Vagina (tissue), 2 donors: ENCODE measurements at regions not wholly inside any gene's neighbourhood (a gene's known extent, or its start where the extent isn't known, plus 50 kb on each side); places are given as distances from the start of the nearest gene placed in this dataset.
"Not testable (repeated sequence)": the region's sequence is repeated elsewhere in the genome, so short reads cannot be mapped to it uniquely, and the experiment has no call there.

Experiments used
- DNase-seq, 2 donors: peaks; one replicate each; pipeline ENCODE4 v3.0.0-alpha.2; 2017; ENCODE audit errors: extremely low spot score in 2 of 2
- H3K27ac ChIP-seq: fragments of 200-600 bp; sonication (generic); one replicate; pipeline ENCODE4 v1.5.1; 2019
- H3K27me3 ChIP-seq: fragments of 200-600 bp; sonication (generic); one replicate; pipeline ENCODE4 v1.5.1; 2019
- H3K36me3 ChIP-seq, 2 donors: fragments of 200-600 bp; sonication (generic); one replicate each; pipeline ENCODE4 v1.5.1; 2017 to 2019
- H3K4me1 ChIP-seq: fragments of 200-600 bp; sonication (generic); one replicate; pipeline ENCODE4 v1.5.1; 2019
- H3K4me3 ChIP-seq, 2 donors: fragments of 200-600 bp; sonication (generic); 1 replicate in 1 of 2; 2 replicates in 1 of 2; pipeline ENCODE4 v1.5.1; 2016 to 2019
- H3K9me3 ChIP-seq: fragments of 200-600 bp; sonication (generic); one replicate; pipeline ENCODE4 v1.5.1; 2019
- POLR2A ChIP-seq, 2 donors: fragments of 450-650 bp; IDR thresholded peaks; one replicate each; pipeline ENCODE4 v1.6.1; 2017; ENCODE audit warnings: antibody characterized with exemption in 2 of 2, mild to moderate bottlenecking in 2 of 2, moderate library complexity in 2 of 2
- POLR2AphosphoS5 ChIP-seq, 2 donors: sonication (generic); formaldehyde crosslinking; IDR thresholded peaks; one replicate each; pipeline ENCODE4 v1.9.0; 2017; ENCODE audit warnings: antibody characterized with exemption in 2 of 2, mild to moderate bottlenecking in 2 of 2, low read depth in 1 of 2; ENCODE audit not compliant: insufficient read depth in 1 of 2
- intact Hi-C: fragments of 100-400 bp; cut with DNase I; formaldehyde crosslinking; loops from one replicate; pipeline ENCODE4 v1.15.1; 2023
- TF ChIP-seq, protein P1 (sequence below), 3 experiments: fragments of 450-650 bp in 2 of 3; fragments of 200-600 bp in 1 of 3; sonication (generic) in 1 of 3; IDR thresholded peaks; one replicate each; pipeline ENCODE4 v1.5.1; 2017 to 2019; ENCODE audit warnings: antibody characterized with exemption in 3 of 3, mild to moderate bottlenecking in 2 of 3, moderate library complexity in 2 of 3

GRCh38 chr11:15347969-15348734 lies 233.4 kb downstream of the INSC start:
- Histone ChIP-seq H3K36me3 (no peaks in the 10 kb centered on the region), H3K9me3 (no peaks in the 10 kb centered on the region), H3K27me3 (no peaks in the 10 kb centered on the region), H3K27ac (no peak overlapping the region), H3K4me3 (no peak overlapping the region), H3K4me1 (no peaks in the 10 kb centered on the region)
- intact Hi-C loops, result no loop called here
- DNase-seq, result no peak
- TF ChIP-seq, protein P1, sequence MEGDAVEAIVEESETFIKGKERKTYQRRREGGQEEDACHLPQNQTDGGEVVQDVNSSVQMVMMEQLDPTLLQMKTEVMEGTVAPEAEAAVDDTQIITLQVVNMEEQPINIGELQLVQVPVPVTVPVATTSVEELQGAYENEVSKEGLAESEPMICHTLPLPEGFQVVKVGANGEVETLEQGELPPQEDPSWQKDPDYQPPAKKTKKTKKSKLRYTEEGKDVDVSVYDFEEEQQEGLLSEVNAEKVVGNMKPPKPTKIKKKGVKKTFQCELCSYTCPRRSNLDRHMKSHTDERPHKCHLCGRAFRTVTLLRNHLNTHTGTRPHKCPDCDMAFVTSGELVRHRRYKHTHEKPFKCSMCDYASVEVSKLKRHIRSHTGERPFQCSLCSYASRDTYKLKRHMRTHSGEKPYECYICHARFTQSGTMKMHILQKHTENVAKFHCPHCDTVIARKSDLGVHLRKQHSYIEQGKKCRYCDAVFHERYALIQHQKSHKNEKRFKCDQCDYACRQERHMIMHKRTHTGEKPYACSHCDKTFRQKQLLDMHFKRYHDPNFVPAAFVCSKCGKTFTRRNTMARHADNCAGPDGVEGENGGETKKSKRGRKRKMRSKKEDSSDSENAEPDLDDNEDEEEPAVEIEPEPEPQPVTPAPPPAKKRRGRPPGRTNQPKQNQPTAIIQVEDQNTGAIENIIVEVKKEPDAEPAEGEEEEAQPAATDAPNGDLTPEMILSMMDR (IDR thresholded peaks at IDR 0.05), result no peak
- TF ChIP-seq POLR2A (IDR thresholded peaks at IDR 0.05), result no peak
- TF ChIP-seq POLR2AphosphoS5 (IDR thresholded peaks at IDR 0.05; ENCODE audit: insufficient read depth in 1 of 2, low read depth in 1 of 2), result no peak

DNA sequence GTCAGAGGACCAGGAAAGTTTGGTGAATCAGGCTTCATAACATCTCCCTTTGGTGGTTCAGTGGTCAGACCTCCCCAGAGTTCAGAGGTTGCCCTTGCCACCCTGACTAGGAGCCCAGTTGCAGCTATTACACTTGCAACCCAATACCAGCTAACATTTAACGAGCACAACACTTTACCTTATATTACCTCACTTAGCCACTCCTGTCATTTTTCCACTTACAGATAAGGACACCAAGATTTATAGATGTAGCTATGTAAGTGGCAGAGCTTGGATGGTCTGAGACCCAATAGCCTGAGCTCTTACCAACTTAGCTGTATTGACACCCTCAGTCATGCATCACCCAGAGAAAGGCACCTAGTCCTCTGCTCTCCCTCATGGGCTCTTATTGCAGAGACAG lies 234.7 kb downstream of the INSC start:
- Histone ChIP-seq H3K36me3 (no peaks in the 10 kb centered on the region), H3K27me3 (no peaks in the 10 kb centered on the region), H3K27ac (no peak overlapping the region), H3K4me1 (no peaks in the 10 kb centered on the region), H3K4me3 (no peak overlapping the region), H3K9me3 (no peaks in the 10 kb centered on the region)
- DNase-seq, result no peak
- TF ChIP-seq, protein P1 (IDR thresholded peaks at IDR 0.05), result no peak
- TF ChIP-seq POLR2AphosphoS5 (IDR thresholded peaks at IDR 0.05; ENCODE audit: insufficient read depth in 1 of 2, low read depth in 1 of 2) (no peak), POLR2A (IDR thresholded peaks at IDR 0.05) (no peak)
- intact Hi-C loops, result no loop called here

DNA sequence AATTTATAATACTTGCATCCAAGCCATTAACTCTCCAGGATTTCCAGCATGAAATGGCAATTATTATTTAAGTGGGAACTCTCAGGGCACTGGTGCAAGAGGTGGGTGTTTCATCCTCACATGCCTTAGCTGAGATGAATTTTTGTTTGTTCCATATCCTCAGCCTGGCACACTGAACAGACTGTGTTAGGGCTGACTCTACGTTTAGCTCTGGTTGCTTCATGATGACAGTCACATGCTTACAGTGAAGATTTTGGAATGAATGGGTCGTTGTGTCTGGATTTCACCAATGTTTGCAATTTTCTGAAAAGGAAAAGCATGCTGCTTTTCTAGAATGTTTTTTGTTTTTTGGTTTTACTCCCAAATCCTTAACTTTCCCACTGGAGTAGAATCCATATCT lies 246.6 kb downstream of the INSC start:
- Histone ChIP-seq H3K36me3 (no peaks in the 10 kb centered on the region), H3K4me3 (no peak overlapping the region), H3K4me1 (no peaks in the 10 kb centered on the region), H3K27ac (no peak overlapping the region), H3K9me3 (no peaks in the 10 kb centered on the region), H3K27me3 (no peaks in the 10 kb centered on the region)
- TF ChIP-seq, protein P1 (IDR thresholded peaks at IDR 0.05), result no peak
- TF ChIP-seq POLR2A (IDR thresholded peaks at IDR 0.05) (no peak), POLR2AphosphoS5 (IDR thresholded peaks at IDR 0.05; ENCODE audit: insufficient read depth in 1 of 2, low read depth in 1 of 2) (no peak)
- intact Hi-C loops, result no loop called here
- no peak for DNase-seq

DNA sequence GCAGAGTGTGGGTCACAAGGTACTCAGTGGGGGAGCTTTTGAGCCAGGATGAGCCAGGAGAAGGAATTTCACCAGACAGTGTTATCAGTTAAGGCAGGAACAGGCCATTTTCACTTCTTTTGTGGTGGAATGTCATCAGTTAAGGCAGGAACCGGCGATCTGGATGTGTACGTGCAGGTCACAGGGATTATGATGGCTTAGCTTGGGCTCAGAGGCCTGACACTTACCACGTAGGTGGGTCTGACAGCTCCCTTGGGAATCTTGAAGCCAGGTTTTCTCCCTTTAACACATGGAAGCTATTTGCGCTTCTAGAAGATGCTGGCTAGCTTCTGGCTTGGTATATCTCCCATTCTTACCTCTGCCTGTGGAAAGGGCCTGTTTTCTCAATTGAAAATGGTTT lies 250.6 kb downstream of the INSC start:
- not testable (repeated sequence) for H3K4me1 ChIP-seq, DNase-seq

GRCh38 chr11:15367695-15368094 lies 253.0 kb downstream of the INSC start:
- Histone ChIP-seq H3K36me3 (no peaks in the 10 kb centered on the region), H3K4me1 (no peaks in the 10 kb centered on the region), H3K27ac (no peak overlapping the region), H3K4me3 (no peak overlapping the region), H3K9me3 (no peaks in the 10 kb centered on the region), H3K27me3 (no peaks in the 10 kb centered on the region)
- no peak for DNase-seq
- intact Hi-C loops, result no loop called here
- TF ChIP-seq, protein P1 (IDR thresholded peaks at IDR 0.05), result no peak
- TF ChIP-seq POLR2A (IDR thresholded peaks at IDR 0.05) (no peak), POLR2AphosphoS5 (IDR thresholded peaks at IDR 0.05; ENCODE audit: insufficient read depth in 1 of 2, low read depth in 1 of 2) (no peak)

More for the DNA sequence above, 250.6 kb downstream of the INSC start:
- intact Hi-C loops, H3K27ac ChIP-seq, H3K9me3 ChIP-seq, H3K4me3 ChIP-seq, H3K27me3 ChIP-seq, H3K36me3 ChIP-seq: not testable (repeated sequence)
